ENCODE measurements at regions not wholly inside any gene's neighbourhood (a gene's known extent, or its start where the extent isn't known, plus 50 kb on each side); places are given as distances from the start of the nearest gene placed in this dataset.

DNA sequence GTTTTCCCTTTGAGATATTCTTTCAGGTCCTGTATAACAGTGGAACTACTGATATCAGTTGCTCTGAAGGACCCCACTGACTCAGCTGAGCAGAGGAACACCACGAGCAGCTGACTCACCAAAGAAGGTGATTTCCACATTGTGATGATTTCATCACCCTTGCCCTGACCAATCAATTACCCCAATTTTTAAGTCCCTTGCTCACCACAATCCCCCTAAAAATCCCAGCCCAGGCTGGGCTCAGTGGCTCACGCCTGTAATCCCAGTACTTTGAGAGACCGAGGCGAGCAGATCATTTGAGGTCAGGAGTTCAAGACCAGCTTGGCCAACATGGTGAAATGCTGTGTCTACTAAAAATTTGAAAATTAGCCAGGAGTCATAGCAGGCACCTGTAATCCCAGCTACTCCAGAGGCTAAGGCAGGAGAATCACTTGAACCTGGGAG lies 125.3 kb upstream of the ABCA1 start:
- Histone ChIP-seq H3K4me3 (no peak overlapping the region), H3K4me2 (ENCODE audit: insufficient read depth, low read length) (no peak overlapping the region), H3K27ac (ENCODE audit: extremely low read depth, low read depth, low read length) (no peak overlapping the region), H3K9me3 (replicated peaks; ENCODE audit: control insufficient read depth, insufficient read depth, low read depth, low read length) (no peaks in the 10 kb centered on the region), H3K9ac (ENCODE audit: insufficient read depth in 1 of 2, low read depth in 2 of 2, low read length in 2 of 2) (no peak overlapping the region), H2AFZ (ENCODE audit: low read depth, low read length) (no peak overlapping the region), H4K20me1 (replicated peaks; ENCODE audit: control insufficient read depth, insufficient read depth, low read length) (no peaks in the 10 kb centered on the region), H3K4me1 (replicated peaks in 1 of 2; ENCODE audit: control insufficient read depth in 2 of 2, insufficient read depth in 2 of 2, low read length in 2 of 2) (no peaks in the 10 kb centered on the region), H3K79me2 (ENCODE audit: control insufficient read depth, insufficient read depth, low read length) (no peaks in the 10 kb centered on the region), H3K36me3 (ENCODE audit: control insufficient read depth, insufficient read depth, low read length) (no peaks in the 10 kb centered on the region), H3K9me1 (ENCODE audit: control insufficient read depth, insufficient read depth, low read length) (no peaks in the 10 kb centered on the region), H3K27me3 (ENCODE audit: control insufficient read depth in 2 of 2, insufficient read depth in 2 of 2, low read length in 2 of 2) (peaks cover 4 to 6% of the 10 kb centered on the region in 2 experiments; a peak in 3 of 5 replicates)
- no peak for FAIRE-seq
- peak in 1 of 4 experiments; percentile 7 for DNase-seq (ENCODE audit: extremely low read depth in 1 of 4, low spot score in 3 of 4)
- CTCF ChIA-PET (ENCODE audit: low intra/inter-chr PET ratio) = no interaction called here
- intact Hi-C loops (cut with micrococcal nuclease) (no loop called here), in situ Hi-C loops (cut with MboI) (no loop called here)
- WGBS (ENCODE audit: insufficient coverage, low coverage, missing lambda C conversion rate) = 0% methylated on average over 4 of the region's 4 CpGs
- ATAC-seq = no peak; the same call in 2 of the 3 replicates
- no TSS peak for BruUV-seq (replicated peaks)
- POLR2A ChIA-PET = interaction anchor here (0.7 to 1.8 kb wide), 3 partner anchors 11 to 124 kb away, joined by 3 to 6 read pairs (median 3); no protein-coding TSS in a partner anchor
- TF ChIP-seq, protein P1, sequence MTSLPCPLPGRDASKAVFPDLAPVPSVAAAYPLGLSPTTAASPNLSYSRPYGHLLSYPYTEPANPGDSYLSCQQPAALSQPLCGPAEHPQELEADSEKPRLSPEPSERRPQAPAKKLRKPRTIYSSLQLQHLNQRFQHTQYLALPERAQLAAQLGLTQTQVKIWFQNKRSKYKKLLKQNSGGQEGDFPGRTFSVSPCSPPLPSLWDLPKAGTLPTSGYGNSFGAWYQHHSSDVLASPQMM (CRISPR knock-in tag; IDR thresholded peaks at IDR 0.05) = no peak
- TF ChIP-seq ZNF24 (IDR thresholded peaks at IDR 0.05) = peak; percentile 44; the same call in 1 of the 2 replicates
- no peak for TF ChIP-seq USF2 (CRISPR knock-in tag; IDR thresholded peaks at IDR 0.05)
- TF ChIP-seq ATF7 (IDR thresholded peaks at IDR 0.05) = 0 out of 2 replicates have a peak, but pooled peaks have one; percentile 23
- no peak for TF ChIP-seq BDP1 (IDR thresholded peaks at IDR 0.05; ENCODE audit: insufficient read depth, insufficient read length)
- TF ChIP-seq BACH1 (tag; IDR thresholded peaks at IDR 0.05) = 0 out of 2 replicates have a peak, but pooled peaks have one; percentile 38
- no peak for TF ChIP-seq ETV6 (IDR thresholded peaks at IDR 0.05; ENCODE audit: borderline replicate concordance in 1 of 2, low read depth in 2 of 2, low read length in 1 of 2)
- no peak for TF ChIP-seq ETV6 (CRISPR knock-in tag; IDR thresholded peaks at IDR 0.05; ENCODE audit: borderline replicate concordance)
- no peak for TF ChIP-seq PBX2 (CRISPR knock-in tag; IDR thresholded peaks at IDR 0.05; ENCODE audit: low read depth)
- no peak for TF ChIP-seq PBX2 (tag; conservative IDR thresholded peaks at IDR 0.05; ENCODE audit: low read depth)
- TF ChIP-seq, protein P2, sequence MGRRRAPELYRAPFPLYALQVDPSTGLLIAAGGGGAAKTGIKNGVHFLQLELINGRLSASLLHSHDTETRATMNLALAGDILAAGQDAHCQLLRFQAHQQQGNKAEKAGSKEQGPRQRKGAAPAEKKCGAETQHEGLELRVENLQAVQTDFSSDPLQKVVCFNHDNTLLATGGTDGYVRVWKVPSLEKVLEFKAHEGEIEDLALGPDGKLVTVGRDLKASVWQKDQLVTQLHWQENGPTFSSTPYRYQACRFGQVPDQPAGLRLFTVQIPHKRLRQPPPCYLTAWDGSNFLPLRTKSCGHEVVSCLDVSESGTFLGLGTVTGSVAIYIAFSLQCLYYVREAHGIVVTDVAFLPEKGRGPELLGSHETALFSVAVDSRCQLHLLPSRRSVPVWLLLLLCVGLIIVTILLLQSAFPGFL (CRISPR knock-in tag; IDR thresholded peaks at IDR 0.05) = no peak
- no peak for TF ChIP-seq THRAP3 (IDR thresholded peaks at IDR 0.05; ENCODE audit: borderline replicate concordance)
- no peak for TF ChIP-seq SLC30A9 (CRISPR knock-in tag; IDR thresholded peaks at IDR 0.05)
- TF ChIP-seq EP300 (IDR thresholded peaks at IDR 0.05; ENCODE audit: low read length) = peak; percentile 28; the same call in 1 of the 2 replicates
- no peak for TF ChIP-seq ZNF134 (CRISPR knock-in tag; conservative IDR thresholded peaks at IDR 0.05)
- no peak for TF ChIP-seq CBFA2T3 (IDR thresholded peaks at IDR 0.05)
- peak; percentile 33 to 79; a peak in 2 of 4 replicates for TF ChIP-seq TRIM24 (IDR thresholded peaks at IDR 0.05)
- peak; percentile 82 for TF ChIP-seq JUND (IDR thresholded peaks at IDR 0.05; ENCODE audit: borderline replicate concordance, low read depth, low read length)
- TF ChIP-seq JUND (tag; IDR thresholded peaks at IDR 0.05; ENCODE audit: borderline replicate concordance, low read depth, low read length) = peak; percentile 67; the same call in 1 of the 3 replicates
- TF ChIP-seq FOSL1 (tag; conservative IDR thresholded peaks at IDR 0.05) = peak; percentile 96
- no peak for TF ChIP-seq SAFB2 (IDR thresholded peaks at IDR 0.05; ENCODE audit: borderline replicate concordance, low read depth, low read length, severe bottlenecking)

All from K562 (cell line).